ENCODE measurements at regions not wholly inside any gene's neighbourhood (a gene's known extent, or its start where the extent isn't known, plus 50 kb on each side); places are given as distances from the start of the nearest gene placed in this dataset.
"Not testable (repeated sequence)": the region's sequence is repeated elsewhere in the genome, so short reads cannot be mapped to it uniquely, and the experiment has no call there.

- no peak for DNase-seq (ENCODE audit: low spot score)
- Mint-ChIP-seq H3K27ac (no peak overlapping the region), H3K27me3 (ENCODE audit: insufficient read depth, low read depth) (peaks cover 2% of the 10 kb centered on the region), H3K36me3 (no peaks in the 10 kb centered on the region), H3K4me3 (no peak overlapping the region), H3K9me3 (no peaks in the 10 kb centered on the region), H3K4me1 (no peaks in the 10 kb centered on the region)
- Histone ChIP-seq H3K27me3 (no peaks in the 10 kb centered on the region), H3K9ac (no peak overlapping the region), H3K4me2 (no peak overlapping the region), H3K9me3 (ENCODE audit: low read depth) (no peaks in the 10 kb centered on the region), H3K4me3 (no peak overlapping the region), H3K27ac (no peak overlapping the region), H2AFZ (replicated peaks) (no peak overlapping the region), H4K20me1 (ENCODE audit: low read depth) (no peaks in the 10 kb centered on the region), H3K36me3 (peaks cover 3% of the 10 kb centered on the region), H3K4me1 (no peaks in the 10 kb centered on the region), H3F3A (ENCODE audit: low read depth) (no peaks in the 10 kb centered on the region), H3K79me2 (ENCODE audit: low read depth) (no peaks in the 10 kb centered on the region)
- no peak for TF ChIP-seq EZH2phosphoT487 (IDR thresholded peaks at IDR 0.05)
- no peak for TF ChIP-seq CTCF (IDR thresholded peaks at IDR 0.05)
- no peak for TF ChIP-seq EZH2 (IDR thresholded peaks at IDR 0.05)
Observed at GRCh38 chr6:115055579-115055978, 712.8 kb upstream of the HS3ST5 start.

GRCh38 chr6:115054242-115054641, 711.4 kb upstream of the HS3ST5 start:
- H3F3A ChIP-seq (ENCODE audit: low read depth); H3K9me3 Mint-ChIP-seq; H3K36me3 Mint-ChIP-seq; H3K27ac Mint-ChIP-seq; H3K4me1 ChIP-seq; H3K36me3 ChIP-seq; H2AFZ ChIP-seq (replicated peaks); H3K27ac ChIP-seq; H3K4me3 ChIP-seq; H3K4me1 Mint-ChIP-seq; H3K27me3 ChIP-seq; H3K9ac ChIP-seq; DNase-seq (ENCODE audit: low spot score); H3K79me2 ChIP-seq (ENCODE audit: low read depth); H3K4me2 ChIP-seq; H3K27me3 Mint-ChIP-seq (ENCODE audit: insufficient read depth, low read depth); H3K4me3 Mint-ChIP-seq; H4K20me1 ChIP-seq (ENCODE audit: low read depth); H3K9me3 ChIP-seq (ENCODE audit: low read depth): not testable (repeated sequence)

GRCh38 chr6:115053169-115053860, 710.5 kb upstream of the HS3ST5 start:
- Histone ChIP-seq H4K20me1 (ENCODE audit: low read depth) (no peaks in the 10 kb centered on the region), H3K79me2 (ENCODE audit: low read depth) (no peaks in the 10 kb centered on the region), H3K4me1 (no peaks in the 10 kb centered on the region), H3K4me2 (no peak overlapping the region), H3F3A (ENCODE audit: low read depth) (no peaks in the 10 kb centered on the region), H2AFZ (replicated peaks) (no peak overlapping the region), H3K36me3 (peaks cover 3% of the 10 kb centered on the region), H3K9ac (no peak overlapping the region), H3K27ac (no peak overlapping the region), H3K4me3 (no peak overlapping the region), H3K9me3 (ENCODE audit: low read depth) (no peaks in the 10 kb centered on the region), H3K27me3 (no peaks in the 10 kb centered on the region)
- Mint-ChIP-seq H3K27me3 (ENCODE audit: insufficient read depth, low read depth) (no peaks in the 10 kb centered on the region), H3K27ac (no peak overlapping the region), H3K36me3 (no peaks in the 10 kb centered on the region), H3K9me3 (no peaks in the 10 kb centered on the region), H3K4me1 (no peaks in the 10 kb centered on the region), H3K4me3 (no peak overlapping the region)
- no peak for DNase-seq (ENCODE audit: low spot score)
- no peak for TF ChIP-seq EZH2phosphoT487 (IDR thresholded peaks at IDR 0.05)
- no peak for TF ChIP-seq EZH2 (IDR thresholded peaks at IDR 0.05)
- no peak for TF ChIP-seq CTCF (IDR thresholded peaks at IDR 0.05)

GRCh38 chr6:115016593-115016992, 673.8 kb upstream of the HS3ST5 start:
- Mint-ChIP-seq H3K27ac (no peak overlapping the region), H3K9me3 (peaks cover under 1% of the 10 kb centered on the region), H3K27me3 (ENCODE audit: insufficient read depth, low read depth) (peaks cover 1% of the 10 kb centered on the region), H3K36me3 (no peaks in the 10 kb centered on the region), H3K4me1 (no peaks in the 10 kb centered on the region), H3K4me3 (no peak overlapping the region)
- no peak overlapping the region for H3K4me2 ChIP-seq
- no peaks in the 10 kb centered on the region for H3F3A ChIP-seq (ENCODE audit: low read depth)
- H3K9ac ChIP-seq = no peak overlapping the region
- peak; percentile 7 for DNase-seq (ENCODE audit: low spot score)
- H2AFZ ChIP-seq (replicated peaks) = no peak overlapping the region
- no peaks in the 10 kb centered on the region for H3K27me3 ChIP-seq
- H3K4me3 ChIP-seq = no peak overlapping the region
- H4K20me1 ChIP-seq (ENCODE audit: low read depth) = no peaks in the 10 kb centered on the region
- H3K9me3 ChIP-seq (ENCODE audit: low read depth) = no peaks in the 10 kb centered on the region
- no peaks in the 10 kb centered on the region for H3K4me1 ChIP-seq
- no peaks in the 10 kb centered on the region for H3K36me3 ChIP-seq
- no peaks in the 10 kb centered on the region for H3K79me2 ChIP-seq (ENCODE audit: low read depth)
- no peak overlapping the region for H3K27ac ChIP-seq
- TF ChIP-seq EZH2 (IDR thresholded peaks at IDR 0.05) (no peak), CTCF (IDR thresholded peaks at IDR 0.05) (peak; percentile 10)

Data from neural progenitor cell (in vitro differentiated cells).